ENCODE measurements at regions not wholly inside any gene's neighbourhood (a gene's known extent, or its start where the extent isn't known, plus 50 kb on each side); places are given as distances from the start of the nearest gene placed in this dataset.

DNA sequence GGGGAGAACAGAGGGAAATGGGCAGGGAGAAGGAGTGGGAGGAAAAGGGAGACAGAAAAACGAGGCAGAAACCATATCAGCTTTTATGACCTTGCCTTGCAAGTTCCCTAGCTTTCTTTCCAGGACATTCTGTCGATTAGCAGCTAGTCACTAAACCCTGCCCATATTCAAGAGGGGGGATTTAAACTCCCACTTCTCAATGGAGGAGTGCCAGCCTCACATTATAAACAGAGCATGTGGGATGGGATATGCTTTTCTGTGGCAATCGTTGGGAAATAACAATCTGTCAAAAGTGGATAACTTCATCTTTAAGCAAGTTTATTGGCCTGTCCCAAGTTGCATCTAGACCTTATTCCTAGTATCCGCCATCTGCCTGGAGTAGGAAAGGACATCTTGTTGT lies 57.0 kb upstream of the TMEM170B start:
- no peak for TF ChIP-seq POLR2AphosphoS5 (IDR thresholded peaks at IDR 0.05)
- TF ChIP-seq, protein P1, sequence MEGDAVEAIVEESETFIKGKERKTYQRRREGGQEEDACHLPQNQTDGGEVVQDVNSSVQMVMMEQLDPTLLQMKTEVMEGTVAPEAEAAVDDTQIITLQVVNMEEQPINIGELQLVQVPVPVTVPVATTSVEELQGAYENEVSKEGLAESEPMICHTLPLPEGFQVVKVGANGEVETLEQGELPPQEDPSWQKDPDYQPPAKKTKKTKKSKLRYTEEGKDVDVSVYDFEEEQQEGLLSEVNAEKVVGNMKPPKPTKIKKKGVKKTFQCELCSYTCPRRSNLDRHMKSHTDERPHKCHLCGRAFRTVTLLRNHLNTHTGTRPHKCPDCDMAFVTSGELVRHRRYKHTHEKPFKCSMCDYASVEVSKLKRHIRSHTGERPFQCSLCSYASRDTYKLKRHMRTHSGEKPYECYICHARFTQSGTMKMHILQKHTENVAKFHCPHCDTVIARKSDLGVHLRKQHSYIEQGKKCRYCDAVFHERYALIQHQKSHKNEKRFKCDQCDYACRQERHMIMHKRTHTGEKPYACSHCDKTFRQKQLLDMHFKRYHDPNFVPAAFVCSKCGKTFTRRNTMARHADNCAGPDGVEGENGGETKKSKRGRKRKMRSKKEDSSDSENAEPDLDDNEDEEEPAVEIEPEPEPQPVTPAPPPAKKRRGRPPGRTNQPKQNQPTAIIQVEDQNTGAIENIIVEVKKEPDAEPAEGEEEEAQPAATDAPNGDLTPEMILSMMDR (IDR thresholded peaks at IDR 0.05), result no peak
- no peak for TF ChIP-seq EP300 (IDR thresholded peaks at IDR 0.05)

Measured in stomach (tissue), 4 donors.